HG02610 (cell line): ENCODE measurements at regions not wholly inside any gene's neighbourhood (a gene's known extent, or its start where the extent isn't known, plus 50 kb on each side); places are given as distances from the start of the nearest gene placed in this dataset.
"Not testable (repeated sequence)": the region's sequence is repeated elsewhere in the genome, so short reads cannot be mapped to it uniquely, and the experiment has no call there.

ENCODE experiments used
- ATAC-seq: cut with Tn5 transposase; IDR thresholded peaks from one replicate; pipeline ENCODE4 v1.9.1; 2021; ENCODE audit warnings: mild to moderate bottlenecking, moderate library complexity; ENCODE audit not compliant: unreplicated experiment

GRCh38 chr1:146883190-146883589 lies 54.9 kb upstream of the NBPF12 start:
- ATAC-seq = not testable (repeated sequence)

- not testable (repeated sequence) for ATAC-seq
Observed at GRCh38 chr1:146881096-146881495, 57.0 kb upstream of the NBPF12 start.

GRCh38 chr1:146863799-146864319 lies 74.3 kb upstream of the NBPF12 start:
- ATAC-seq = not testable (repeated sequence)

- ATAC-seq = not testable (repeated sequence)
Observed at GRCh38 chr1:146853147-146853546, 85.0 kb upstream of the NBPF12 start.

- ATAC-seq = not testable (repeated sequence)
Observed at GRCh38 chr1:146850352-146850889, 87.7 kb upstream of the NBPF12 start.

GRCh38 chr1:146838725-146839124 lies 99.4 kb upstream of the NBPF12 start:
- ATAC-seq = not testable (repeated sequence)

GRCh38 chr1:146826957-146827356 lies 111.2 kb upstream of the NBPF12 start:
- ATAC-seq = not testable (repeated sequence)

- not testable (repeated sequence) for ATAC-seq
Observed at GRCh38 chr1:146794236-146794635, 143.9 kb upstream of the NBPF12 start.

- not testable (repeated sequence) for ATAC-seq
Observed at GRCh38 chr1:146792725-146793124, 145.4 kb upstream of the NBPF12 start.

- ATAC-seq = not testable (repeated sequence)
Observed at GRCh38 chr1:146784212-146784940, 153.7 kb upstream of the NBPF12 start.

GRCh38 chr1:146781235-146781634 lies 156.9 kb upstream of the NBPF12 start:
- ATAC-seq = not testable (repeated sequence)

- ATAC-seq = not testable (repeated sequence)
Observed at GRCh38 chr1:146777826-146778602, 160.1 kb upstream of the NBPF12 start.

- not testable (repeated sequence) for ATAC-seq
Observed at GRCh38 chr1:146774988-146775387, 163.1 kb upstream of the NBPF12 start.

GRCh38 chr1:146774271-146774670 lies 163.9 kb upstream of the NBPF12 start:
- not testable (repeated sequence) for ATAC-seq

GRCh38 chr1:146771409-146771808 lies 166.7 kb upstream of the NBPF12 start:
- ATAC-seq = not testable (repeated sequence)

GRCh38 chr1:146770998-146771397 lies 167.1 kb upstream of the NBPF12 start:
- ATAC-seq = not testable (repeated sequence)

GRCh38 chr1:146763234-146763633 lies 174.9 kb upstream of the NBPF12 start:
- not testable (repeated sequence) for ATAC-seq

GRCh38 chr1:146756858-146757257 lies 181.3 kb upstream of the NBPF12 start:
- not testable (repeated sequence) for ATAC-seq

- ATAC-seq = not testable (repeated sequence)
Observed at GRCh38 chr1:146748686-146749085, 189.4 kb upstream of the NBPF12 start.

GRCh38 chr1:146731981-146732680 lies 206.0 kb upstream of the NBPF12 start:
- ATAC-seq = not testable (repeated sequence)
